ENCODE measurements at regions not wholly inside any gene's neighbourhood (a gene's known extent, or its start where the extent isn't known, plus 50 kb on each side); places are given as distances from the start of the nearest gene placed in this dataset.

DNA sequence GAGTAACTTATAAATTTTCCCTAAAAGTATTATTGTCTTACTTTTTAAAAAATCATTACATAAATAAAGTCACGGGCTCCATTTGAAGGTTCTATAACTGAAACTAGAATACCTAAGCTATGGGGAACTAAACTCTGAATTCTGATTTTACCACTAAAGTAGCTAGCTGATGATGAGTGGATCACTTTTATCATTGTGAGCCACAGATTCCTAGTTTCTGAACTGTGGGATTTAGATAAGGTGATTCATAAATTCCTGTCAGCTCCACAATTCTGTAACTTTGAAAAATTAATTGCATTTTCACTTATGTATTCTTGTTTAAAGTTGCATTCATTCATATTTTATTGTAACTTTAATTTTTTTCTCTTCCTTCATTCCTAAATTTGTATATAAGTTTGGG, 540.9 kb downstream of the GBA3 start:
- Histone ChIP-seq H3K27ac (no peak overlapping the region), H3K4me1 (no peaks in the 10 kb centered on the region), H3K9me3 (no peaks in the 10 kb centered on the region), H3K36me3 (no peaks in the 10 kb centered on the region), H3K4me3 (no peak overlapping the region), H3K27me3 (no peaks in the 10 kb centered on the region)
- DNase-seq = no peak
- TF ChIP-seq POLR2A (IDR thresholded peaks at IDR 0.05) = no peak
- TF ChIP-seq, protein P1, sequence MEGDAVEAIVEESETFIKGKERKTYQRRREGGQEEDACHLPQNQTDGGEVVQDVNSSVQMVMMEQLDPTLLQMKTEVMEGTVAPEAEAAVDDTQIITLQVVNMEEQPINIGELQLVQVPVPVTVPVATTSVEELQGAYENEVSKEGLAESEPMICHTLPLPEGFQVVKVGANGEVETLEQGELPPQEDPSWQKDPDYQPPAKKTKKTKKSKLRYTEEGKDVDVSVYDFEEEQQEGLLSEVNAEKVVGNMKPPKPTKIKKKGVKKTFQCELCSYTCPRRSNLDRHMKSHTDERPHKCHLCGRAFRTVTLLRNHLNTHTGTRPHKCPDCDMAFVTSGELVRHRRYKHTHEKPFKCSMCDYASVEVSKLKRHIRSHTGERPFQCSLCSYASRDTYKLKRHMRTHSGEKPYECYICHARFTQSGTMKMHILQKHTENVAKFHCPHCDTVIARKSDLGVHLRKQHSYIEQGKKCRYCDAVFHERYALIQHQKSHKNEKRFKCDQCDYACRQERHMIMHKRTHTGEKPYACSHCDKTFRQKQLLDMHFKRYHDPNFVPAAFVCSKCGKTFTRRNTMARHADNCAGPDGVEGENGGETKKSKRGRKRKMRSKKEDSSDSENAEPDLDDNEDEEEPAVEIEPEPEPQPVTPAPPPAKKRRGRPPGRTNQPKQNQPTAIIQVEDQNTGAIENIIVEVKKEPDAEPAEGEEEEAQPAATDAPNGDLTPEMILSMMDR (IDR thresholded peaks at IDR 0.05) = no peak

DNA sequence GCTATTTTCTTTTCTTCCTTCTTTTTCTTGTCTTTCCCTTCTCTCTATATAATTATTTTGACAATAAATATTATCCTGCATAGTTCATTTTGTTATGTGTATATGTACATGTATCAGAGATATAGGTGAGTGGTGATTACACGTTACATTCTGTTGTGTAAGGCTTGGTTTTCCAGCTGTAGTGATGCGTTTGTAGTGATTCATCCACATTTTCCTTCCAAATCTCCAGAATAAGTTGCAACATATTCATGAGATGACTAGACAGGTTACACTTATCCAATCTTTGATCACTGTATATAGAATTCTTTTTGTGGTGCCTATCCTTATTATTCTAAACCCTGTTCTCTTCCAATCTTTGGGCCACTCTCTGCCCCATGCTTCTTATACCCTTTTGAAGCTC, 540.2 kb downstream of the GBA3 start:
- Histone ChIP-seq H3K27me3 (no peaks in the 10 kb centered on the region), H3K27ac (no peak overlapping the region), H3K9me3 (no peaks in the 10 kb centered on the region), H3K36me3 (no peaks in the 10 kb centered on the region), H3K4me1 (no peaks in the 10 kb centered on the region), H3K4me3 (no peak overlapping the region)
- no peak for DNase-seq
- no peak for TF ChIP-seq POLR2A (IDR thresholded peaks at IDR 0.05)
- TF ChIP-seq, protein P1 (IDR thresholded peaks at IDR 0.05) = no peak

DNA sequence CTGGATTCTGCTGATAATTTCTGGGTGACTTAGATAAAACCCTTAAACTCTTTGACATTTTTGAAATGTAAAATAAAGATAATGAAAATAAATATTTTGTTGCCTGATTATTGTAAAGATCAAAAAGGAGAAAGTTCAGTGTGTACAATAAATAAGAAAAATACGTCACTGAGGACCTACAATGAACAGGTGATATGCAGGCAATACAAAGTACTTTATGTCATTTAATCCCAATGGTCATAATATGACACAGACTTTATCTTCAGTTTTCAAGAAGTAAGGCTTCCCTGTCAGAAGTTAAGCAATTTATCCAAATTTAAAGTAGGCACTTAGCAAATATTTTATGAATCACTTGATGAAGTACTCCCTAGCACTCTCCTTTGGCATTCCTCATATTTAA, 532.8 kb downstream of the GBA3 start:
- Histone ChIP-seq H3K4me1 (no peaks in the 10 kb centered on the region), H3K27me3 (no peaks in the 10 kb centered on the region), H3K36me3 (no peaks in the 10 kb centered on the region), H3K27ac (no peak overlapping the region), H3K4me3 (no peak overlapping the region), H3K9me3 (no peaks in the 10 kb centered on the region)
- no peak for DNase-seq
- TF ChIP-seq, protein P1 (IDR thresholded peaks at IDR 0.05) = no peak
- TF ChIP-seq POLR2A (IDR thresholded peaks at IDR 0.05) = no peak

DNA sequence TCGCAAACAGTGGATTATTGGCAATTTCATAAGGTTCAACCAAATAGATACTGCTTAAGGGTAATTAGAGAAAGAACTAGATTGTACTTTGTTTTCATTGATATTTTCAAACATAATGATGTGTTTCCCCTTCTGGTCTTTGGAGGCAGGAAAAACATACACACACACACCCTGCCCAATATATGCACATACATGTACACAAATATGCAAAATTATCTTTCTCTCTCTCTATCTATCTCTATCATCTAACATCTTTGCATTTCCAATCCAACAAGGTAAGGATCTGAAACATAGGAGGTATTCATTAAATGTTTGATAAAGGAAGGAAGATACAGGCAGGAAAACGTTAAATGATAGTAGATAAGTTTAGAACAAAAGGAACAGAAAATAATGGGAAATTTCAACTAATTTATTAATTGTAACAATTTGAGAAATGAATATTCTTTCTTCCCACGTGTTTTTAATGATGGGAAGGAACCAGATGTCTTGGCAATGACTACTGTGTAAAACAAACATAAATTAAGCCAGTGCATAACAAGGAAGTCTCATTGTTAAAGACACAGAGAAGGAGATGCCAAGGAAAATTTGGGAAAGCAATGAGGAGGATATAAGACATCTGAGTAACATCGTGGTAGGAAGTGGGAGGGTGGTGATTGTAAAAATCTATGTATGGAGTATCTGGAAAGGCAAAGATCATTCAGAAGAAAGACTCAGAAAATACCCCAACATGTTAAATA, 532.1 kb downstream of the GBA3 start:
- Histone ChIP-seq H3K9me3 (no peaks in the 10 kb centered on the region), H3K27ac (no peak overlapping the region), H3K36me3 (no peaks in the 10 kb centered on the region), H3K4me3 (no peak overlapping the region), H3K27me3 (no peaks in the 10 kb centered on the region), H3K4me1 (no peaks in the 10 kb centered on the region)
- TF ChIP-seq, protein P1 (IDR thresholded peaks at IDR 0.05) = no peak
- no peak for TF ChIP-seq POLR2A (IDR thresholded peaks at IDR 0.05)
- DNase-seq = no peak

DNA sequence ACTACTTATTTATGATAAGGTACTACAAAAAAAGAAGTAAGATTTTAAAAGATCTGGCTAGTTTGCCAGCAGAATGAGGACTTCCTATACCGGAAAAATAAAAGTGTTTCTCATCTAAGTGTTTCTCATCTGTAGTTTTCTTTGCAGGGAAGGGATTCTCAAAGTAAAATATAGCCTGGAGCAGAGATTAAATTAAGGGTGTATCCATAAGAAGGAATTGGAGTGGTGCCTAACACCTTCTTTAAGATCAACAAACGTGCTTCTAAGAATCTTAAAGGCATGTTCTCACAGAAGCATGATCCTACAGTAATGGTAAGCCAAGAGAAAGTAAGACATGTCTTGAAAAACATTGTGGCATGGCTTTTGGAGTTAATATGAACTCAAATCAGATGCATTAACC, 528.2 kb downstream of the GBA3 start:
- Histone ChIP-seq H3K27ac (no peak overlapping the region), H3K4me1 (no peaks in the 10 kb centered on the region), H3K36me3 (no peaks in the 10 kb centered on the region), H3K4me3 (no peak overlapping the region), H3K9me3 (no peaks in the 10 kb centered on the region), H3K27me3 (no peaks in the 10 kb centered on the region)
- TF ChIP-seq, protein P1 (IDR thresholded peaks at IDR 0.05) = no peak
- no peak for TF ChIP-seq POLR2A (IDR thresholded peaks at IDR 0.05)
- no peak for DNase-seq
